ENCODE measurements at regions not wholly inside any gene's neighbourhood (a gene's known extent, or its start where the extent isn't known, plus 50 kb on each side); places are given as distances from the start of the nearest gene placed in this dataset.

DNA sequence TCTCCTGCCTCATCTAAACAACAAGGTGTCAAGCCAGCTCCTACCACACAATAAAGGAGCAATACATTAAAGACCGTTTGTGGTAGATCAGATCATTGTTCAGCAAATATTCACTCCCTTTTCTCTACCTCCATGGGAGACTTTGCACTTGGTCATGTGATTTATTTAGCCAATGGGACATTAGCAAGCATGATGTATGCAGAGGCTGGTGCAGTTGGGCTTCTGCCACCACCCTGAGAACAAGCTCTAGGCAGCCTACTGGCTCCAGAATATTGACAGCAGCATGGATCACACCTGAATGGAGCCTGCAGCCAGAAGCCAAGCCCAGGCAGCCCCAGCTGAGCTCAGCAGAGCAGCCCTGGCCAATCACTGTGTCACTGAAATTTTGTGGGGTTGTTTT, 99.4 kb upstream of the UBE2E2 start:
- Histone ChIP-seq H3K79me2 (ENCODE audit: low read length) (no peaks in the 10 kb centered on the region), H4K20me1 (ENCODE audit: low read length) (no peaks in the 10 kb centered on the region), H3K9me2 (replicated peaks; ENCODE audit: low read length) (no peaks in the 10 kb centered on the region), H2AFZ (ENCODE audit: low read length) (no peak overlapping the region), H3F3A (ENCODE audit: low read length, unreplicated experiment) (no peaks in the 10 kb centered on the region), H3K27me3 (ENCODE audit: low read length) (no peaks in the 10 kb centered on the region), H3K4me2 (ENCODE audit: low read length) (no peak overlapping the region), H3K4me3 (ENCODE audit: low read length) (no peak overlapping the region), H3K4me1 (ENCODE audit: insufficient read depth, low read length) (peaks cover 9% of the 10 kb centered on the region), H3K27ac (ENCODE audit: low read length) (no peak overlapping the region), H3K9me3 (ENCODE audit: low read length) (no peaks in the 10 kb centered on the region), H3K9ac (ENCODE audit: low read length) (no peak overlapping the region), H3K36me3 (ENCODE audit: low read depth, low read length) (no peaks in the 10 kb centered on the region)
- intact Hi-C loops (cut with micrococcal nuclease): no loop called here
- POLR2A ChIA-PET (ENCODE audit: unreplicated experiment): no interaction called here
- no peak for TF ChIP-seq EZH2 (IDR thresholded peaks at IDR 0.05; ENCODE audit: low read length, unreplicated experiment)
- no peak for TF ChIP-seq EZH2phosphoT487 (IDR thresholded peaks at IDR 0.05; ENCODE audit: borderline replicate concordance, low read length)
- TF ChIP-seq CTCF (conservative IDR thresholded peaks at IDR 0.05; ENCODE audit: low read depth, low read length): no peak
- DNase-seq: peak; percentile 18
- CTCF ChIA-PET: no interaction called here
- no TSS peak for BruUV-seq (replicated peaks)
- ATAC-seq: no peak

- no peaks in the 10 kb centered on the region for H3K4me1 ChIP-seq (ENCODE audit: insufficient read depth, low read length)
- intact Hi-C loops (cut with micrococcal nuclease): no loop called here
- CTCF ChIA-PET: no interaction called here
- no peaks in the 10 kb centered on the region for H3F3A ChIP-seq (ENCODE audit: low read length, unreplicated experiment)
- POLR2A ChIA-PET (ENCODE audit: unreplicated experiment): no interaction called here
- DNase-seq: no peak
- H4K20me1 ChIP-seq (ENCODE audit: low read length): no peaks in the 10 kb centered on the region
- H3K79me2 ChIP-seq (ENCODE audit: low read length): no peaks in the 10 kb centered on the region
- no peak overlapping the region for H3K4me3 ChIP-seq (ENCODE audit: low read length)
- H3K36me3 ChIP-seq (ENCODE audit: low read depth, low read length): no peaks in the 10 kb centered on the region
- H2AFZ ChIP-seq (ENCODE audit: low read length): no peak overlapping the region
- TF ChIP-seq EZH2 (IDR thresholded peaks at IDR 0.05; ENCODE audit: low read length, unreplicated experiment) (no peak), CTCF (conservative IDR thresholded peaks at IDR 0.05; ENCODE audit: low read depth, low read length) (no peak), EZH2phosphoT487 (IDR thresholded peaks at IDR 0.05; ENCODE audit: borderline replicate concordance, low read length) (no peak)
- no peaks in the 10 kb centered on the region for H3K27me3 ChIP-seq (ENCODE audit: low read length)
- H3K9ac ChIP-seq (ENCODE audit: low read length): no peak overlapping the region
- no peak overlapping the region for H3K4me2 ChIP-seq (ENCODE audit: low read length)
- H3K9me3 ChIP-seq (ENCODE audit: low read length): no peaks in the 10 kb centered on the region
- no peaks in the 10 kb centered on the region for H3K9me2 ChIP-seq (replicated peaks; ENCODE audit: low read length)
- H3K27ac ChIP-seq (ENCODE audit: low read length): no peak overlapping the region
- no TSS peak for BruUV-seq (replicated peaks)
- ATAC-seq: no peak
Measured at GRCh38 chr3:23105048-23105447, 98.1 kb upstream of the UBE2E2 start.

DNA sequence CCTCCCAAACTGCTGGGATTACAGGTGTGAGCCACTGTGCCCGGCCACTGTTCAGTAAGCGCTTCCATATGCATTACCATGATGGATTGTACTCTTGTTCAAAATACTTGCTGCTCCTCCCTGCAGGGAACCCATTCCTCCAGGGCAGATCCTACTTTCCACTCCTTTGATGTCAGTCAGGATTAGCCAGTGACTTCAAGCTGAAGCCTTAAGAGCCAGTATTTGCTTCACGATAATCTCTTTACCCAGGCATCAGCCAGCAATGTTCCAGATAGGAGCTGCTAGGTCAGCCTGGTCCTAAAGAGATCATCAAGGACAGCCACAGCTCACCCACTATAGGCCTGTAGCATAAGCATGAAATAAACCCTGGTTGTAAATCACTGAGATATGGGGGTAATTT, 96.5 kb upstream of the UBE2E2 start:
- Histone ChIP-seq H3K79me2 (ENCODE audit: low read length) (no peaks in the 10 kb centered on the region), H3K4me2 (ENCODE audit: low read length) (no peak overlapping the region), H3K36me3 (ENCODE audit: low read depth, low read length) (no peaks in the 10 kb centered on the region), H3K9me2 (replicated peaks; ENCODE audit: low read length) (no peaks in the 10 kb centered on the region), H3K9ac (ENCODE audit: low read length) (no peak overlapping the region), H3K4me3 (ENCODE audit: low read length) (no peak overlapping the region), H3K27ac (ENCODE audit: low read length) (no peak overlapping the region), H3K9me3 (ENCODE audit: low read length) (no peaks in the 10 kb centered on the region), H3K27me3 (ENCODE audit: low read length) (no peaks in the 10 kb centered on the region), H4K20me1 (ENCODE audit: low read length) (no peaks in the 10 kb centered on the region), H3F3A (ENCODE audit: low read length, unreplicated experiment) (no peaks in the 10 kb centered on the region), H2AFZ (ENCODE audit: low read length) (no peak overlapping the region), H3K4me1 (ENCODE audit: insufficient read depth, low read length) (no peaks in the 10 kb centered on the region)
- no peak for TF ChIP-seq EZH2phosphoT487 (IDR thresholded peaks at IDR 0.05; ENCODE audit: borderline replicate concordance, low read length)
- TF ChIP-seq EZH2 (IDR thresholded peaks at IDR 0.05; ENCODE audit: low read length, unreplicated experiment): no peak
- no peak for TF ChIP-seq CTCF (conservative IDR thresholded peaks at IDR 0.05; ENCODE audit: low read depth, low read length)
- ATAC-seq (no peak), DNase-seq (no peak)
- intact Hi-C loops (cut with micrococcal nuclease): no loop called here
- no TSS peak for BruUV-seq (replicated peaks)
- POLR2A ChIA-PET (ENCODE audit: unreplicated experiment): no interaction called here
- CTCF ChIA-PET: no interaction called here
